Osteoblast (primary cell): ENCODE measurements at regions not wholly inside any gene's neighbourhood (a gene's known extent, or its start where the extent isn't known, plus 50 kb on each side); places are given as distances from the start of the nearest gene placed in this dataset.

Experiments used
- DNase-seq: peaks from one replicate; pipeline ENCODE4 v3.0.0; 2011; ENCODE audit warnings: low spot score, mixed read lengths; ENCODE audit not compliant: insufficient read length; ENCODE audit errors: missing footprints
- H2AFZ ChIP-seq: 2 replicates; pipeline ENCODE4 v1.6.0; 2011; ENCODE audit warnings: mild to moderate bottlenecking, low read length
- H3K27ac ChIP-seq: 2 replicates; pipeline ENCODE4 v1.5.1; 2011; ENCODE audit warnings: mild to moderate bottlenecking, low read depth, low read length, moderate library complexity
- H3K27me3 ChIP-seq: 2 replicates; pipeline ENCODE4 v1.6.0; 2012; ENCODE audit warnings: mild to moderate bottlenecking, control low read depth, inconsistent platforms, low read length, moderate library complexity; ENCODE audit not compliant: insufficient read depth
- H3K36me3 ChIP-seq: 2 replicates; pipeline ENCODE4 v1.5.1; 2011; ENCODE audit warnings: mild to moderate bottlenecking, low read length, control low read depth, moderate library complexity; ENCODE audit not compliant: insufficient read depth
- H3K4me1 ChIP-seq: 2 replicates; pipeline ENCODE4 v1.5.1; 2011; ENCODE audit warnings: mild to moderate bottlenecking, low read length, control low read depth, moderate library complexity; ENCODE audit not compliant: insufficient read depth
- H3K4me2 ChIP-seq: 2 replicates; pipeline ENCODE4 v1.6.0; 2011; ENCODE audit warnings: mild to moderate bottlenecking, low read length; ENCODE audit not compliant: insufficient read depth
- H3K4me3 ChIP-seq: fragments of 200-600 bp; sonication (generic); 3 replicates; pipeline ENCODE4 v1.5.1; 2012; ENCODE audit warnings: mild to moderate bottlenecking, low read length, inconsistent platforms; ENCODE audit not compliant: insufficient read depth
- H3K79me2 ChIP-seq: 2 replicates; pipeline ENCODE4 v1.6.0; 2012; ENCODE audit warnings: mild to moderate bottlenecking, low read length, control low read depth, inconsistent platforms; ENCODE audit not compliant: insufficient read depth
- H3K9me3 ChIP-seq: 2 replicates; pipeline ENCODE4 v1.5.1; 2011; ENCODE audit warnings: low read depth, low read length, control low read depth
- H4K20me1 ChIP-seq: 2 replicates; pipeline ENCODE4 v1.6.0; 2012; ENCODE audit warnings: mild to moderate bottlenecking, low read length, control low read depth; ENCODE audit not compliant: insufficient read depth
- TF ChIP-seq, protein P1 (sequence below): IDR thresholded peaks from 2 replicates; pipeline ENCODE4 v1.5.1; 2011; ENCODE audit warnings: mild to moderate bottlenecking, low read depth, low read length, moderate library complexity; ENCODE audit errors: extremely low read depth

DNA sequence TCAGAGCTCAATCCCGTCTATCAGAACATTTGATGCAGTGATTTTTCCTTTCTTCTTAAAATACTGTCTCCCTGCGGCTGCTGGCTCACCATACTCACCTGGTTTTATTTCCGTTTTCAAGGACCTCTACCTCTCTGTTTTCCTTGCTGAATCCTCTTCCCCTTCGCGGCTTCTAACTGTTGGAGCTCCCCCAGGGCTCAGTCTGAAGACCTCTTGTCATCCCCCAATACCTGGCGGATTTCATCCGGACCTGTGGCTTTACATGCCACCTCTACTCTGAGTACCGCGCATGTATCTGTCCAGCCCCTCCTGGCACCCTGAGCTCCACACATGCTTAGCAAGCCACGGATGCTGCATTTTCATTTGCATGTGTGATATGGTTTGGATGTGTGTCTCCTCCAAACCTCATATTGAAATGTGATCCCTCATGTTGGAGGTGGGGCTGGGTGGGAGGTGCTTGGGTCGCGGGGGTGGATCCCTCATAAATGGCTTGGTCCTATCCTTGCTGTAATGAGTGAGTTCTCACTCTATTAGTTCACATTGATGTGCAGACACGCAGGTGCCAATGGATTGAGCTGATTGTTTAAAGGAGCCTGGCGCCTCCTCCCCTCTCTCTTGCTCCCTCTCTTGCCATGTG is 106.2 kb upstream of the LSM14A start:
- Histone ChIP-seq H3K36me3 (no peaks in the 10 kb centered on the region), H3K9me3 (no peaks in the 10 kb centered on the region), H3K4me1 (peaks cover 10% of the 10 kb centered on the region), H3K27ac (no peak overlapping the region), H3K4me3 (no peak overlapping the region), H3K4me2 (no peak overlapping the region), H3K27me3 (peaks cover 13% of the 10 kb centered on the region), H2AFZ (no peak overlapping the region), H3K79me2 (no peaks in the 10 kb centered on the region), H4K20me1 (no peaks in the 10 kb centered on the region)
- no peak for DNase-seq
- TF ChIP-seq, protein P1, sequence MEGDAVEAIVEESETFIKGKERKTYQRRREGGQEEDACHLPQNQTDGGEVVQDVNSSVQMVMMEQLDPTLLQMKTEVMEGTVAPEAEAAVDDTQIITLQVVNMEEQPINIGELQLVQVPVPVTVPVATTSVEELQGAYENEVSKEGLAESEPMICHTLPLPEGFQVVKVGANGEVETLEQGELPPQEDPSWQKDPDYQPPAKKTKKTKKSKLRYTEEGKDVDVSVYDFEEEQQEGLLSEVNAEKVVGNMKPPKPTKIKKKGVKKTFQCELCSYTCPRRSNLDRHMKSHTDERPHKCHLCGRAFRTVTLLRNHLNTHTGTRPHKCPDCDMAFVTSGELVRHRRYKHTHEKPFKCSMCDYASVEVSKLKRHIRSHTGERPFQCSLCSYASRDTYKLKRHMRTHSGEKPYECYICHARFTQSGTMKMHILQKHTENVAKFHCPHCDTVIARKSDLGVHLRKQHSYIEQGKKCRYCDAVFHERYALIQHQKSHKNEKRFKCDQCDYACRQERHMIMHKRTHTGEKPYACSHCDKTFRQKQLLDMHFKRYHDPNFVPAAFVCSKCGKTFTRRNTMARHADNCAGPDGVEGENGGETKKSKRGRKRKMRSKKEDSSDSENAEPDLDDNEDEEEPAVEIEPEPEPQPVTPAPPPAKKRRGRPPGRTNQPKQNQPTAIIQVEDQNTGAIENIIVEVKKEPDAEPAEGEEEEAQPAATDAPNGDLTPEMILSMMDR: no peak

DNA sequence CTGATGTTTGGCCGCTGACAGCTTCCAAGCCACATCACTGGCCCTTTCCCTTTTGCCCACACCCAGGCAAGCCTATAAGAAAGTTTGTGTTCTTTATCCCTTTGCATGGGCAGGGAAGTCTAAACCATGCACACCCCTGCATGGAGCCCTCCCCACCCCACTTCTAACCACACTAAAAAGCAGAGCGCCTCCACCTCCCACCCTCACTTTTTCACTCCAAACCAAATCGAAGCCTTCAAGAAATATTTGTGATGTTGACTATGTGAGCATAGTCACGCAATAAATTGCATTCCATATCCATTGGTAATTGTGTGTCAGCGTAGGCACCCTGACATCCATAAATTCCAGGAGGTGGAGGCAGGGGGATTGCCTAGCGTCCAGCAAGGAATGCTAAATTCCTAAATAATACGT is 104.4 kb upstream of the LSM14A start:
- DNase-seq: peak; percentile 64

GRCh38 chr19:34075661-34076091 is 96.6 kb upstream of the LSM14A start:
- Histone ChIP-seq H3K36me3 (no peaks in the 10 kb centered on the region), H3K4me2 (no peak overlapping the region), H3K9me3 (no peaks in the 10 kb centered on the region), H3K4me3 (no peak overlapping the region), H3K4me1 (peaks cover 10% of the 10 kb centered on the region), H4K20me1 (no peaks in the 10 kb centered on the region), H2AFZ (peak overlapping the region; percentile 41), H3K79me2 (no peaks in the 10 kb centered on the region), H3K27me3 (no peaks in the 10 kb centered on the region), H3K27ac (no peak overlapping the region)
- DNase-seq: no peak
- TF ChIP-seq, protein P1: no peak

More for the DNA sequence above, 104.4 kb upstream of the LSM14A start:
- TF ChIP-seq, protein P1: no peak
- H3K27ac ChIP-seq: no peak overlapping the region
- H3K4me2 ChIP-seq: peak overlapping the region; percentile 41
- no peak overlapping the region for H3K4me3 ChIP-seq
- peaks cover 10% of the 10 kb centered on the region for H3K4me1 ChIP-seq
- no peak overlapping the region for H2AFZ ChIP-seq
- H4K20me1 ChIP-seq: no peaks in the 10 kb centered on the region
- no peaks in the 10 kb centered on the region for H3K36me3 ChIP-seq
- H3K79me2 ChIP-seq: no peaks in the 10 kb centered on the region
- peaks cover 13% of the 10 kb centered on the region for H3K27me3 ChIP-seq
- H3K9me3 ChIP-seq: no peaks in the 10 kb centered on the region

- no peaks in the 10 kb centered on the region for H4K20me1 ChIP-seq
- no peak overlapping the region for H2AFZ ChIP-seq
- peaks cover 19% of the 10 kb centered on the region for H3K27me3 ChIP-seq
- no peak overlapping the region for H3K4me3 ChIP-seq
- no peaks in the 10 kb centered on the region for H3K4me1 ChIP-seq
- H3K9me3 ChIP-seq: no peaks in the 10 kb centered on the region
- TF ChIP-seq, protein P1: no peak
- H3K4me2 ChIP-seq: no peak overlapping the region
- no peak overlapping the region for H3K27ac ChIP-seq
- no peaks in the 10 kb centered on the region for H3K36me3 ChIP-seq
- no peak for DNase-seq
- H3K79me2 ChIP-seq: no peaks in the 10 kb centered on the region
Measured at GRCh38 chr19:34082289-34083077, 89.8 kb upstream of the LSM14A start.
